HCT116 (cell line): ENCODE measurements at regions not wholly inside any gene's neighbourhood (a gene's known extent, or its start where the extent isn't known, plus 50 kb on each side); places are given as distances from the start of the nearest gene placed in this dataset.
"Not testable (repeated sequence)": the region's sequence is repeated elsewhere in the genome, so short reads cannot be mapped to it uniquely, and the experiment has no call there.

Experiments
- CTCF ChIP-seq, 3 experiments: fragments of 200-600 bp in 1 of 3; sonication (generic) in 1 of 3; IDR thresholded peaks in 2 of 3; conservative IDR thresholded peaks in 1 of 3; 2 replicates each; pipeline ENCODE4 v1.5.1; 2012 to 2017; ENCODE audit warnings: low read depth in 2 of 3, low read length in 2 of 3, antibody characterized with exemption in 1 of 3, borderline replicate concordance in 1 of 3, control low read depth in 1 of 3, mild to moderate bottlenecking in 1 of 3, mixed read lengths in 1 of 3, mixed run types in 1 of 3, moderate library complexity in 1 of 3; ENCODE audit not compliant: insufficient read depth in 1 of 3
- POLR2A ChIP-seq: IDR thresholded peaks from 2 replicates; pipeline ENCODE4 v1.7.0; 2011; ENCODE audit warnings: borderline replicate concordance; ENCODE audit not compliant: insufficient read depth, insufficient read length; ENCODE audit errors: extremely low read depth
- YY1 ChIP-seq: IDR thresholded peaks from 2 replicates; pipeline ENCODE4 v1.6.1; 2011; ENCODE audit warnings: low read length, low read depth, moderate library complexity, mild to moderate bottlenecking; ENCODE audit not compliant: insufficient replicate concordance; ENCODE audit errors: extremely low read depth
- ZBTB33 ChIP-seq: IDR thresholded peaks from 2 replicates; pipeline ENCODE4 v1.6.1; 2011; ENCODE audit warnings: mild to moderate bottlenecking, low read length, moderate library complexity; ENCODE audit not compliant: insufficient replicate concordance; ENCODE audit errors: extremely low read depth
- ZNF274 ChIP-seq: fragments of 200-500 bp; sonication (Bioruptor generic); IDR thresholded peaks from 2 replicates; pipeline ENCODE4 v1.6.1; 2014; ENCODE audit warnings: mild to moderate bottlenecking, low read depth, low read length, inconsistent platforms

GRCh38 chr22:17298805-17299502 is 70.3 kb upstream of the CECR2 start:
- not testable (repeated sequence) for TF ChIP-seq YY1; POLR2A; ZBTB33; CTCF (IDR thresholded peaks at IDR 0.05 in 2 of 3, conservative IDR thresholded peaks at IDR 0.05 in 1 of 3; ENCODE audit: borderline replicate concordance in 1 of 3, insufficient read depth in 1 of 3, low read depth in 2 of 3, low read length in 2 of 3); ZNF274
